KOPT-K1 (cell line): ENCODE measurements at regions not wholly inside any gene's neighbourhood (a gene's known extent, or its start where the extent isn't known, plus 50 kb on each side); places are given as distances from the start of the nearest gene placed in this dataset.

ENCODE experiments used
- H3K27ac ChIP-seq: fragments of 200-600 bp; sonication (generic); 2 replicates; pipeline ENCODE4 v1.5.1; 2016; ENCODE audit warnings: antibody characterized with exemption, mild to moderate bottlenecking, low read depth, low read length; ENCODE audit not compliant: poor library complexity, severe bottlenecking
- H3K36me3 ChIP-seq: fragments of 200-600 bp; sonication (generic); 2 replicates; pipeline ENCODE4 v1.5.1; 2017; ENCODE audit warnings: antibody characterized with exemption, mild to moderate bottlenecking, low read length, moderate library complexity; ENCODE audit not compliant: insufficient read depth
- H3K9me3 ChIP-seq: fragments of 200-600 bp; sonication (generic); 2 replicates; pipeline ENCODE4 v1.5.1; 2017; ENCODE audit warnings: antibody characterized with exemption, low read length, mild to moderate bottlenecking; ENCODE audit not compliant: insufficient read depth, poor library complexity, severe bottlenecking

DNA sequence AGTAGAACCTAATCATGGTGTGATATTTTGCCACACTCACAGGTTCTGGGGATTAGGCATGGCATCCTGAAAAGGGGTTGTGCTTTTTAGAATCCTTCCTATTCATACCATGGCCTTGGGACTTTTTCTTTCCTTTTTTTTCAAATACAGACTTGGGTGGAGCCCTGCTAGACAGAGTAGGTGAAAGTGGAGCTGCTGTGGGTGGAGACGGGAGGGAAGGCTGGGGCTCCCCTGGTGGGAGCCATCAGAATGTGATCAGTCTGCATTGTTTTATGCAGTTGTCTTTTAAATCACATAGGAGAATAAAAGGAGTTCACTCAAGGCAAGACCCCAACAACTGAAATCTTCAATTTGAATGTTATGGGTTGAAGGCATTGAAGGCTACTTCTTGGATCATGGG lies 130.2 kb downstream of the VAPA start:
- no peaks in the 10 kb centered on the region for H3K36me3 ChIP-seq
- H3K9me3 ChIP-seq = peaks cover 12% of the 10 kb centered on the region
- no peak overlapping the region for H3K27ac ChIP-seq

DNA sequence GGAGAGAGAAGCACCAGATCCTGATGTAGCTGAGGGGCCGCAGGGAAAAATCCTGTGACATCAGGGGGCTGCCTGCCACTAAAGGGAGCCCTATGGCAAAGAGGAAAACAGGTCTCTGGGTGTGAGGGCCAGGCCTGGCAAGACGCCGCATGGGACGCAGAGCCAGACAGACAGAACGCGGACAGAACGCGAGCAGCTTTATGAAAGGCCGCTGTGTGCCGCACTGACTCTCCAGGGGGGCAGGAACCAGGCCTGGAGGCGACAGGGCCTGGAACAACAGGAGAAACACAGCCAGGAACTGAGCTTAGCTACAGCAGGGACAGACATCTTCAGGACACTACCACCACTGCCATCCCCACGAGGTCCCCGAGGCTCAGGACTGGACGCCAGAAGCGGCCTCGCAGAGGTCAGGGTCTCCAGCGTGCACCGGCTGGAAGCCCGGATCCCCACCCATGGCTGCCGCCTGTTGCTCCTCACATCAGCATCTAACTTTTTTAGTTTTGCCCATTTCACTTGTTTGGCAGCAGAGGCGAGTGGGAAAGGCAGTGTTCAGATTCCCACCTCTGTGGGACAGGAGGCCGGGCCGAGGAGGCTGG lies 131.6 kb downstream of the VAPA start:
- Histone ChIP-seq H3K9me3 (peaks cover 12% of the 10 kb centered on the region), H3K36me3 (no peaks in the 10 kb centered on the region), H3K27ac (no peak overlapping the region)

DNA sequence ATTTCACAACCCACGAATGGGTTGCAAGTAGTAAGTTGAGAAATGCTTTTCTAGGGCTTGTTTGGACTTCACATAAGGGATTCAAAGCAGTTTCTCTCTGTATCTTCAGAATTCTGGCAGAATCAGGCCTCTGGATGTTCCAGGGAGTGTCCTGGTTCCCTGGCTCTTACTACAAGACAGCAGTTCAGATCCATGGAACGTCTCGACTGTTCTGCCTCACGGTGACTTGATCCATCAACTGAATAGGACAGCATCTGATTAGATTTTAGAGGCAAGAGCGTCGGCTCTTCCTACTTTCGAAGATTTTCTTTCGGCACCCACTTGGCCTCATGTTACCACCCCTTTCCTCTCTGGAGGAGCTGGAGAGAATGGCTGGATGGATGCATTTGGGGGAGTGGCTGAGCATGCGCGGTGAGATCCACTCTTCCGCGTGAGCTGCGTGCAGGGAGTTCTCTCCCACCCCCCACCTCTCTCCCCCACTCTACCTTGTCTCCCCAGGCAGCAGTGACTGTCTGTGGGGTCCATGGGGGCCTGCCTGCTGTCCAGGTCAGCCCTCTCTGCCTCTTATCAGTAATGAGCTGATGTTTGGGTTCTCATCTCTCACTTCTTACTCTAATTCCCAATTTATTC lies 132.5 kb downstream of the VAPA start:
- Histone ChIP-seq H3K27ac (no peak overlapping the region), H3K36me3 (no peaks in the 10 kb centered on the region), H3K9me3 (peaks cover 12% of the 10 kb centered on the region)

- Histone ChIP-seq H3K27ac (no peak overlapping the region), H3K9me3 (peaks cover 6% of the 10 kb centered on the region), H3K36me3 (no peaks in the 10 kb centered on the region)
Observed at GRCh38 chr18:10047237-10047636, 133.4 kb downstream of the VAPA start.

- no peaks in the 10 kb centered on the region for H3K36me3 ChIP-seq
- H3K9me3 ChIP-seq = no peaks in the 10 kb centered on the region
- no peak overlapping the region for H3K27ac ChIP-seq
Observed at GRCh38 chr18:10049747-10050146, 135.9 kb downstream of the VAPA start.

DNA sequence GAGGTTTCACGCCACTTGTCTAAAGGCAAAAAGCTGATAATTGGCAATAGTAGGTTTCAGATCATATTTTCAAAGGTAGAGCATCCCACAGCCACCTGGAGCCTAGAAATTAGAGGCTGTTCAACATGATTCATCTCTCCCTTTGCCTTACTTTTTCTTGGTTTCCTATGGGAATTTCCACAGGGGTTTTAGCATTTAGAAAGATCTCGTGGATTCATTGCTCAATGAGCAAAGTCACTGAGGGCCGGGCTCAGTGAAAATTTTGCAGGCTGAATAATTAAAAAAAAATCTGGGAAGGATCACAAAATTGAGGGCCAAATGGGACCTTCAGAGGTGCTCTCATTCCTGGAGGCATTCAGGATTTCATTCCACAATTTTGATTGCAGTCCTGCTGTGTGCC lies 137.1 kb downstream of the VAPA start:
- Histone ChIP-seq H3K27ac (no peak overlapping the region), H3K36me3 (no peaks in the 10 kb centered on the region), H3K9me3 (no peaks in the 10 kb centered on the region)

GRCh38 chr18:10051877-10052631 lies 138.2 kb downstream of the VAPA start:
- no peak overlapping the region for H3K27ac ChIP-seq
- H3K36me3 ChIP-seq = no peaks in the 10 kb centered on the region
- no peaks in the 10 kb centered on the region for H3K9me3 ChIP-seq

DNA sequence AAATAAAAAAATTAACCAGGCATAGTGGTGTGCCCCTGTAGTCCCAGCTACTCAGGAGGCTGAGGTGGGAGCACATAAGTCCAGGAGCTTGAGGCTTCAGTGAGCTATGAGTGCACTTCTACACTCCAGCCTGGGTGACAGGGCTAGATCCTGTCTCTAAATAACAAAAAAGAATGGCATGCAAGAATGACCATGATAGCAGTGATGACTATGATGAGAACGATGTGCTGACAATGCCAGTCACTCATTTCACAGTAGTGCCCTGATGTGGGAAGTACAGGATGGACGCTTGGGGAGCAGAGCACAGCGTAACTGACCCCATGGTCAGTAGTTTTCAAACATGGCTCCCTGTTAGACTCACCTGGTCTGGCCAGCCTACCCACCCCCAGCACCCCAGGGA lies 139.1 kb downstream of the VAPA start:
- H3K36me3 ChIP-seq = no peaks in the 10 kb centered on the region

GRCh38 chr18:10053861-10054260 lies 140.0 kb downstream of the VAPA start:
- H3K9me3 ChIP-seq = no peaks in the 10 kb centered on the region
- no peaks in the 10 kb centered on the region for H3K36me3 ChIP-seq
- H3K27ac ChIP-seq = no peak overlapping the region

More for the DNA sequence above, 139.1 kb downstream of the VAPA start:
- Histone ChIP-seq H3K9me3 (no peaks in the 10 kb centered on the region), H3K27ac (no peak overlapping the region)

- Histone ChIP-seq H3K27ac (no peak overlapping the region), H3K9me3 (no peaks in the 10 kb centered on the region), H3K36me3 (no peaks in the 10 kb centered on the region)
Observed at GRCh38 chr18:10054366-10054765, 140.6 kb downstream of the VAPA start.

DNA sequence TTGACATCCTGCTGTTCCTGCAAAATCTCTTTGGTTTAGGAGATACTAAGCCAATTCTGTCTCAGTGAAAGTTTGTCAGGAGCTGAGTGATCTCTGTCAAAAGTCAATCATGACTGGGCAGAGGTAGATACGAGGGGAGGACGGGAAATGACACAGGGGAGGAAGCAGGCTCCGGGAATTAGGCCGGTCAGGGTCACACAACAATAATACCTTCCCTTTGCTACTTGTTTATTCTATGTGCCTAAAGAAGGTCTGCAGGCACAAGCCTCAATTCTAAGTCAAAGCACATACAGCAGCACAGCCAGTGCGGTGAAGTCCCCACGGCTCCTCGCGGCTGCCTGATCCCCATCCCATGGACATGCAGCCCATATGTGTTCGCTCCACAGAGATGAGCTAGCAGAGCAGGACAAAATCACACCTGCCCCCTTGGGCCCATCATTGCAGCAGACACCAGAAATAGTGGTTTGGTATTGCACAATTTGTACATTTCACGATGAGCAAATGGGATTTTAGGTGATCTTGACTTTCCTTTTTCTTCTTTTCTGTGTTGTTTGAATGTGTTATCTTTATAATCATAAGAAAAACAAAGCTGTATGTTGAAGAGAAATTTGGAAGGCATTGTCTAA lies 141.4 kb downstream of the VAPA start:
- Histone ChIP-seq H3K27ac (no peak overlapping the region), H3K9me3 (no peaks in the 10 kb centered on the region), H3K36me3 (no peaks in the 10 kb centered on the region)

DNA sequence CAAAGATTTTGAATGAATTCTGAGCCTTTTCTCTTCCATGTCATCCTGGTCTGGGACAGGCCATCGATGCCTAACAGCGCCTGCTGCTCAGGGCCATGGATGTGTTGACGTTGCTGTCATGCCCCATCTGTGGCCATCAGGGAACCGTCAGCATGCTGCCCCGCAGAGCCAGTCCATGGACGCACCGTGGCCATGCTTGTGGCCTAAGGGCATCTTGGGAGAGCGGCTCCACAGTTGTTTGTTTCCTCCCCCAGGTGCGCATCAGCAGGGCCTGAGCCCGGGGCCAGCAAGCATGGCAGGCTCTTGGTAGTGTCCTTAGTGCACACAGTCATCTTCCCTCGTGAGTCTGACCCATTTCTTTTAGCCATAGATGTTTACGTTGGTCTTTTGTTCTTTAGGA lies 142.7 kb downstream of the VAPA start:
- H3K9me3 ChIP-seq = no peaks in the 10 kb centered on the region
- no peak overlapping the region for H3K27ac ChIP-seq
- H3K36me3 ChIP-seq = no peaks in the 10 kb centered on the region

- no peak overlapping the region for H3K27ac ChIP-seq
- H3K36me3 ChIP-seq = no peaks in the 10 kb centered on the region
- H3K9me3 ChIP-seq = no peaks in the 10 kb centered on the region
Observed at GRCh38 chr18:10057401-10057893, 143.6 kb downstream of the VAPA start.

- Histone ChIP-seq H3K27ac (no peak overlapping the region), H3K36me3 (no peaks in the 10 kb centered on the region), H3K9me3 (no peaks in the 10 kb centered on the region)
Observed at GRCh38 chr18:10057894-10058791, 144.3 kb downstream of the VAPA start.
